IMR-90 (cell line): ENCODE measurements at regions not wholly inside any gene's neighbourhood (a gene's known extent, or its start where the extent isn't known, plus 50 kb on each side); places are given as distances from the start of the nearest gene placed in this dataset.

Experiments used
- ATAC-seq: fragments of 200-7000 bp; cut with Tn5 transposase; 2 replicates; pipeline ENCODE4 v1.9.1; 2020; ENCODE audit warnings: low read depth, mild to moderate bottlenecking, moderate library complexity
- BruUV-seq: library from RNA; stranded (reverse); fragments of 400-500 nt; replicated peaks from 2 replicates; lab custom pipeline; 2021; lab: Mats Ljungman, UMichigan
- CTCF ChIA-PET: fragments of 300-600 bp; formaldehyde crosslinking; extraction: SDS; loops from one replicate; lab custom pipeline; 2021; ENCODE audit warnings: antibody characterized with exemption; lab: Yijun Ruan, JAX
- POLR2A ChIA-PET: fragments of 300-600 bp; sonication (Branson Sonifier 250); formaldehyde crosslinking; loops from one replicate; lab custom pipeline; 2022; ENCODE audit warnings: antibody characterized with exemption; ENCODE audit not compliant: unreplicated experiment; lab: Charles Lee
- DNase-seq: peaks from one replicate; pipeline ENCODE4 v3.0.0; 2013
- H2AFZ ChIP-seq: replicated peaks from 2 replicates; pipeline ENCODE3; 2013; ENCODE audit warnings: low read length, mild to moderate bottlenecking; ENCODE audit not compliant: poor library complexity
- H2AK5ac ChIP-seq: 2 replicates; pipeline ENCODE4 v1.6.1; 2013; ENCODE audit warnings: low read depth, low read length, inconsistent platforms
- H2AK9ac ChIP-seq: replicated peaks from 2 replicates; pipeline ENCODE3; 2013; ENCODE audit warnings: mild to moderate bottlenecking, low read depth, low read length, moderate library complexity; ENCODE audit not compliant: poor library complexity
- H2BK120ac ChIP-seq: 2 replicates; pipeline ENCODE4 v1.6.1; 2013; ENCODE audit warnings: low read depth, low read length, inconsistent platforms
- H2BK15ac ChIP-seq: 3 replicates; pipeline ENCODE4 v1.6.1; 2013; ENCODE audit warnings: low read depth, low read length, inconsistent platforms
- H2BK20ac ChIP-seq: 2 replicates; pipeline ENCODE4 v1.6.1; 2013; ENCODE audit warnings: low read depth, mild to moderate bottlenecking, inconsistent platforms, low read length, moderate library complexity
- H2BK5ac ChIP-seq: 2 replicates; pipeline ENCODE4 v1.6.1; 2013; ENCODE audit warnings: mild to moderate bottlenecking, low read depth, low read length, inconsistent platforms; ENCODE audit not compliant: poor library complexity, severe bottlenecking
- H3K14ac ChIP-seq: replicated peaks from 2 replicates; pipeline ENCODE4 v1.6.1; 2013; ENCODE audit warnings: low read depth, low read length, inconsistent platforms
- H3K18ac ChIP-seq: 2 replicates; pipeline ENCODE4 v1.6.1; 2013; ENCODE audit warnings: low read depth, low read length, control low read depth
- H3K23ac ChIP-seq: 2 replicates; pipeline ENCODE4 v1.6.1; 2013; ENCODE audit warnings: low read depth, low read length, inconsistent platforms
- H3K27ac ChIP-seq: 2 replicates; pipeline ENCODE4 v1.5.1; 2013; ENCODE audit warnings: mild to moderate bottlenecking, control low read depth, low read length; ENCODE audit not compliant: insufficient read depth
- H3K27me3 ChIP-seq: 2 replicates; pipeline ENCODE4 v1.6.1; 2013; ENCODE audit warnings: low read length; ENCODE audit not compliant: control insufficient read depth, insufficient read depth
- H3K36me3 ChIP-seq: 2 replicates; pipeline ENCODE4 v1.6.1; 2013; ENCODE audit warnings: low read length, mixed read lengths; ENCODE audit not compliant: control insufficient read depth, insufficient read depth
- H3K4ac ChIP-seq: 2 replicates; pipeline ENCODE4 v1.6.1; 2013; ENCODE audit warnings: low read depth, low read length, inconsistent platforms
- H3K4me1 ChIP-seq: 2 replicates; pipeline ENCODE4 v1.6.1; 2013; ENCODE audit warnings: low read length, mixed read lengths; ENCODE audit not compliant: control insufficient read depth, insufficient read depth
- H3K4me2 ChIP-seq: 2 replicates; pipeline ENCODE4 v1.6.1; 2013; ENCODE audit warnings: low read depth, mild to moderate bottlenecking, control low read depth, low read length, moderate library complexity
- H3K4me3 ChIP-seq: 2 replicates; pipeline ENCODE4 v1.5.1; 2013; ENCODE audit warnings: low read depth, mild to moderate bottlenecking, control low read depth, low read length, moderate library complexity; ENCODE audit not compliant: insufficient read depth
- H3K56ac ChIP-seq: 2 replicates; pipeline ENCODE4 v1.6.1; 2013; ENCODE audit warnings: low read length, inconsistent platforms; ENCODE audit not compliant: insufficient read depth; ENCODE audit errors: extremely low read depth
- H3K79me1 ChIP-seq, 2 experiments: 2 replicates each; pipeline ENCODE4 v1.6.1; 2013; ENCODE audit warnings: low read length in 2 of 2, inconsistent platforms in 1 of 2, low read depth in 1 of 2
- H3K9ac ChIP-seq: 2 replicates; pipeline ENCODE4 v1.6.1; 2013; ENCODE audit warnings: low read depth, low read length, control low read depth
- H3K9me1 ChIP-seq: 2 replicates; pipeline ENCODE4 v1.6.1; 2013; ENCODE audit warnings: low read length, inconsistent platforms; ENCODE audit not compliant: insufficient read depth
- H3K9me3 ChIP-seq: 2 replicates; pipeline ENCODE4 v1.6.1; 2013; ENCODE audit warnings: low read length; ENCODE audit not compliant: control insufficient read depth, insufficient read depth
- H4K20me1 ChIP-seq: 2 replicates; pipeline ENCODE4 v1.6.1; 2013; ENCODE audit warnings: low read length, inconsistent platforms; ENCODE audit not compliant: insufficient read depth
- H4K5ac ChIP-seq: 2 replicates; pipeline ENCODE4 v1.6.1; 2013; ENCODE audit warnings: mild to moderate bottlenecking, low read depth, low read length, control low read depth
- H4K8ac ChIP-seq, 2 experiments: 2 replicates each; pipeline ENCODE4 v1.6.1; 2013; ENCODE audit warnings: low read depth in 2 of 2, low read length in 2 of 2, control low read depth in 1 of 2, inconsistent platforms in 1 of 2
- H4K91ac ChIP-seq: 2 replicates; pipeline ENCODE4 v1.6.1; 2013; ENCODE audit warnings: low read depth, low read length, inconsistent platforms; ENCODE audit not compliant: insufficient read depth
- BHLHE40 ChIP-seq: fragments of 150-350 bp; IDR thresholded peaks from 2 replicates; pipeline ENCODE4 v1.6.1; 2016; ENCODE audit warnings: mild to moderate bottlenecking, low read depth, low read length
- CEBPB ChIP-seq: IDR thresholded peaks from 2 replicates; pipeline ENCODE4 v1.6.1; 2012; ENCODE audit warnings: low read depth, low read length, improper control_type of control experiment
- CHD1 ChIP-seq: IDR thresholded peaks from 2 replicates; pipeline ENCODE4 v1.6.1; 2012; ENCODE audit warnings: low read depth, low read length, improper control_type of control experiment
- CTCF ChIP-seq: conservative IDR thresholded peaks from 2 replicates; pipeline ENCODE4 v1.5.1; 2012; ENCODE audit warnings: mild to moderate bottlenecking, low read depth, low read length, improper control_type of control experiment
- ELK1 ChIP-seq: fragments of 150-350 bp; IDR thresholded peaks from 2 replicates; pipeline ENCODE4 v1.6.1; 2016; ENCODE audit warnings: low read depth, mild to moderate bottlenecking, low read length, moderate library complexity, borderline replicate concordance
- FOS ChIP-seq: fragments of 150-350 bp; IDR thresholded peaks from 2 replicates; pipeline ENCODE4 v1.6.1; 2016; ENCODE audit warnings: low read depth, low read length
- MAFK ChIP-seq: IDR thresholded peaks from 2 replicates; pipeline ENCODE4 v1.6.1; 2012; ENCODE audit warnings: low read depth, low read length, improper control_type of control experiment
- MAZ ChIP-seq: IDR thresholded peaks from 2 replicates; pipeline ENCODE4 v1.6.1; 2012; ENCODE audit warnings: low read depth, mild to moderate bottlenecking, low read length, improper control_type of control experiment, moderate library complexity, borderline replicate concordance
- MXI1 ChIP-seq: IDR thresholded peaks from 2 replicates; pipeline ENCODE4 v1.6.1; 2012; ENCODE audit warnings: low read depth, mild to moderate bottlenecking, low read length, moderate library complexity, borderline replicate concordance
- NFE2L2 ChIP-seq: fragments of 150-350 bp; IDR thresholded peaks from 2 replicates; pipeline ENCODE4 v1.6.1; 2016; ENCODE audit warnings: low read depth, mild to moderate bottlenecking, low read length
- POLR2A ChIP-seq: IDR thresholded peaks from 2 replicates; pipeline ENCODE4 v1.6.1; 2012; ENCODE audit warnings: mild to moderate bottlenecking, low read depth, low read length
- RAD21 ChIP-seq: IDR thresholded peaks from 2 replicates; pipeline ENCODE4 v1.6.1; 2012; ENCODE audit warnings: low read length, improper control_type of control experiment
- RCOR1 ChIP-seq: IDR thresholded peaks from 2 replicates; pipeline ENCODE4 v1.6.1; 2012; ENCODE audit warnings: mild to moderate bottlenecking, low read length, improper control_type of control experiment; ENCODE audit not compliant: insufficient replicate concordance
- RFX5 ChIP-seq: IDR thresholded peaks from 2 replicates; pipeline ENCODE4 v1.8.0; 2012; ENCODE audit warnings: low read depth, mild to moderate bottlenecking, low read length, moderate library complexity
- SMC3 ChIP-seq: fragments of 150-350 bp; IDR thresholded peaks from 2 replicates; pipeline ENCODE4 v1.6.1; 2016; ENCODE audit warnings: low read depth, mild to moderate bottlenecking, antibody characterized with exemption, low read length, moderate library complexity
- USF2 ChIP-seq: fragments of 150-350 bp; IDR thresholded peaks from 2 replicates; pipeline ENCODE4 v1.6.1; 2017; ENCODE audit warnings: mild to moderate bottlenecking, antibody characterized with exemption, low read length, low read depth
- WGBS, 2 experiments: methylation state at CpG; one replicate each; pipeline versions ENCODE4 v1.1.5 to v1.1.7; 2013; ENCODE audit warnings: missing lambda C conversion rate in 2 of 2; ENCODE audit not compliant: insufficient read length in 1 of 2; ENCODE audit errors: extremely low coverage in 2 of 2; 5-methylcytosine and 5-hydroxymethylcytosine counted together
- dilution Hi-C: fragments of 300-500 bp; cut with HindIII; formaldehyde crosslinking; loops from one replicate; pipeline ENCODE4 v1.14.3; 2018; ENCODE audit warnings: low sequenced_read_pairs; ENCODE audit not compliant: unreplicated experiment
- in situ Hi-C: fragments of 300-500 bp; cut with MboI; formaldehyde crosslinking; loops from 3 replicates; pipeline ENCODE4 v1.14.3; 2019; ENCODE audit warnings: low sequenced_read_pairs, inconsistent platforms, mixed read lengths
- intact Hi-C: fragments of 100-400 bp; cut with micrococcal nuclease; formaldehyde crosslinking; loops from 2 replicates; pipeline ENCODE4 v1.10.0; 2022

GRCh38 chr15:98438326-98438725, 210.0 kb upstream of the IGF1R start:
- Histone ChIP-seq H2AK5ac (no peak overlapping the region), H2BK5ac (no peak overlapping the region), H3K36me3 (no peaks in the 10 kb centered on the region), H3K56ac (no peak overlapping the region), H3K4me1 (no peaks in the 10 kb centered on the region), H4K5ac (no peak overlapping the region), H3K9me1 (no peaks in the 10 kb centered on the region), H3K9me3 (no peaks in the 10 kb centered on the region), H2BK20ac (no peak overlapping the region), H3K9ac (no peak overlapping the region), H3K4me3 (no peak overlapping the region), H3K14ac (no peak overlapping the region), H3K27ac (no peak overlapping the region), H3K4me2 (no peak overlapping the region), H2BK120ac (no peak overlapping the region), H2AFZ (no peak overlapping the region), H3K27me3 (peaks cover 12% of the 10 kb centered on the region), H4K20me1 (no peaks in the 10 kb centered on the region), H2BK15ac (no peak overlapping the region), H3K18ac (no peak overlapping the region), H4K8ac (no peak overlapping the region), H2AK9ac (no peak overlapping the region), H3K23ac (no peak overlapping the region), H4K91ac (no peak overlapping the region), H3K4ac (no peak overlapping the region), H3K79me1 (no peaks in the 10 kb centered on the region)
- in situ Hi-C loops (loop anchor here (25.0 kb wide), 1 partner anchor 774 kb away; no protein-coding TSS in a partner anchor), dilution Hi-C loops (no loop called here), intact Hi-C loops (no loop called here)
- no TSS peak for BruUV-seq
- no peak for ATAC-seq
- CTCF ChIA-PET = no interaction called here
- TF ChIP-seq ELK1 (no peak), MAFK (no peak), FOS (no peak), MAZ (no peak), POLR2A (no peak), RFX5 (no peak), RCOR1 (no peak), CEBPB (no peak), CHD1 (no peak), RAD21 (no peak), MXI1 (no peak), CTCF (no peak), USF2 (no peak), SMC3 (no peak), NFE2L2 (no peak), BHLHE40 (no peak)
- WGBS, 2 experiments = 64% methylated on average over 2 of the region's 5 CpGs; no CpG with 5 or more reads in 1 of the 2 experiments
- no peak for DNase-seq
- POLR2A ChIA-PET = no interaction called here
